ENCODE measurements at regions not wholly inside any gene's neighbourhood (a gene's known extent, or its start where the extent isn't known, plus 50 kb on each side); places are given as distances from the start of the nearest gene placed in this dataset.

- no peak for DNase-seq
Measured at GRCh38 chr2:58710795-58711279, 469.7 kb upstream of the FANCL start.

DNA sequence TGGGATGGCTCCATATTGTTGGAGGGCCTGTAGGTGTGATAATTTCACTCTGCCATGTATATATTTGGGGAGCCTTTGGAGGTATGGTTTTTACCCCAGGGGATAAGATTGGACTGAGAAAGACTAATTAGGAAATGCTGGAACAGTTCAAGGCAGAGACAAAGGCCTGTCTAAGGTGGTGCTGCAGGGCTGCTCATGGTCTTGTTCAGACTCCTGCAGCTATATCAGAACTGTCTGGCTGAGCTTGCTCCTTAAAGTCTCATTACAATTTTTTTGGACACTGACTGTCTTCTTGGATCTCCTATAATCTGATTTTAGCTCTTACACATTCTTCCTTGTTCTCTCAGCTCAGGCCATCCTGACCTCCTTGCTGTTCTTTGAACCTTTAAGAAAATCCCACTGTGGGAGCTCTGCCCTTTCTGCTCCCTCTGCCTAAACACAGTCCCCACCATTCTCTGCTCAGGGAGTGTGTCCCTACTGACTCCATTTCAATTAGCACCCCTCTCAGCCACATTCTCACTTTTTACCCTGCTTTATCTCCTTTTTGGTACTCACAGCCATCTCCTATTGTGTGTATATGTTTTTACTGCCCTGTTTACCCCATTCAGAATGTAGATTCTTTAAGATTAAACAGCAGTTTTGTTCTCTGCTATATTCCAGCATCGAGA lies 468.7 kb upstream of the FANCL start:
- Mint-ChIP-seq H3K9me3 (no peaks in the 10 kb centered on the region; the same call in 1 of the 2 replicates), H3K36me3 (ENCODE audit: low read depth) (no peaks in the 10 kb centered on the region), H3K4me1 (ENCODE audit: low read depth) (no peaks in the 10 kb centered on the region), H3K27me3 (ENCODE audit: insufficient read depth) (no peaks in the 10 kb centered on the region), H3K4me3 (no peak overlapping the region), H3K27ac (no peak overlapping the region)
- no peak for TF ChIP-seq CTCF (IDR thresholded peaks at IDR 0.05)
- DNase-seq: no peak

More at GRCh38 chr2:58710795-58711279, 469.7 kb upstream of the FANCL start:
- H3K36me3 Mint-ChIP-seq (ENCODE audit: low read depth): no peaks in the 10 kb centered on the region
- no peaks in the 10 kb centered on the region for H3K27me3 Mint-ChIP-seq (ENCODE audit: insufficient read depth)
- no peak overlapping the region for H3K4me3 Mint-ChIP-seq
- TF ChIP-seq CTCF (IDR thresholded peaks at IDR 0.05): no peak
- H3K4me1 Mint-ChIP-seq (ENCODE audit: low read depth): no peaks in the 10 kb centered on the region
- no peaks in the 10 kb centered on the region; the same call in 1 of the 2 replicates for H3K9me3 Mint-ChIP-seq
- H3K27ac Mint-ChIP-seq: no peak overlapping the region

- H3K27me3 Mint-ChIP-seq (ENCODE audit: insufficient read depth): no peaks in the 10 kb centered on the region
- no peak for DNase-seq
- no peak for TF ChIP-seq CTCF (IDR thresholded peaks at IDR 0.05)
- no peaks in the 10 kb centered on the region for H3K36me3 Mint-ChIP-seq (ENCODE audit: low read depth)
- no peak overlapping the region for H3K27ac Mint-ChIP-seq
- H3K9me3 Mint-ChIP-seq: no peaks in the 10 kb centered on the region; the same call in 1 of the 2 replicates
- no peak overlapping the region for H3K4me3 Mint-ChIP-seq
- H3K4me1 Mint-ChIP-seq (ENCODE audit: low read depth): no peaks in the 10 kb centered on the region
Measured at GRCh38 chr2:58709274-58709673, 468.1 kb upstream of the FANCL start.

DNA sequence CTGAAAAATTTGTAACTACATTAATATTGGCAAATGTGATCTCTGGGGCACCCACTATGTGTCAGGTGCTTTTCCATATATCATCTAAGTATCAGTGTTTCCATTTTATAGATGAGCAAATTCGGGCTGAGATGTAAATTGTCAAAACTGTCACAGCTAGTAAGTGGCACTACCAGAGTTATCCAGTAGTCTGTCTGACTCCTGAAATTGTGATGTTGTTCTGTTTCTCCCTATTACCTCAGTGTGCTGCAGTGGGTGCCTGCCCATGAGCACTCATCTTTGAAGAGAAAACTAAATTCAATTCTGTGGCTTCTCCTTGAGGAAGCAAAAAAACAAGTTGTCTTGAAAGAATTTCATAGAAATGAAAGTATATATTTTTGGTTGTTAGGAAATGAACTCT lies 467.4 kb upstream of the FANCL start:
- Mint-ChIP-seq H3K27ac (no peak overlapping the region), H3K4me1 (ENCODE audit: low read depth) (no peaks in the 10 kb centered on the region), H3K36me3 (ENCODE audit: low read depth) (no peaks in the 10 kb centered on the region), H3K9me3 (no peaks in the 10 kb centered on the region; the same call in 1 of the 2 replicates), H3K27me3 (ENCODE audit: insufficient read depth) (no peaks in the 10 kb centered on the region), H3K4me3 (no peak overlapping the region)
- no peak for TF ChIP-seq CTCF (IDR thresholded peaks at IDR 0.05)
- DNase-seq: no peak

- H3K27me3 Mint-ChIP-seq (ENCODE audit: insufficient read depth): no peaks in the 10 kb centered on the region
- no peaks in the 10 kb centered on the region; the same call in 1 of the 2 replicates for H3K9me3 Mint-ChIP-seq
- no peaks in the 10 kb centered on the region for H3K4me1 Mint-ChIP-seq (ENCODE audit: low read depth)
- no peak overlapping the region for H3K4me3 Mint-ChIP-seq
- H3K27ac Mint-ChIP-seq: no peak overlapping the region
- no peak for DNase-seq
- no peaks in the 10 kb centered on the region for H3K36me3 Mint-ChIP-seq (ENCODE audit: low read depth)
- TF ChIP-seq CTCF (IDR thresholded peaks at IDR 0.05): no peak
Measured at GRCh38 chr2:58702302-58702885, 461.3 kb upstream of the FANCL start.

Data from HFFc6 (cell line).